ENCODE measurements at regions not wholly inside any gene's neighbourhood (a gene's known extent, or its start where the extent isn't known, plus 50 kb on each side); places are given as distances from the start of the nearest gene placed in this dataset.
"Not testable (repeated sequence)": the region's sequence is repeated elsewhere in the genome, so short reads cannot be mapped to it uniquely, and the experiment has no call there.

- no peak for DNase-seq
- no peaks in the 10 kb centered on the region for H3K4me1 ChIP-seq
- TF ChIP-seq POLR2A (IDR thresholded peaks at IDR 0.05), result no peak
- TF ChIP-seq CTCF (IDR thresholded peaks at IDR 0.05), result no peak
- no peak for TF ChIP-seq POLR2AphosphoS5 (IDR thresholded peaks at IDR 0.05)
- no peak for TF ChIP-seq EP300 (IDR thresholded peaks at IDR 0.05; ENCODE audit: low read depth)
- H3K27me3 ChIP-seq, result no peaks in the 10 kb centered on the region
- no peaks in the 10 kb centered on the region for H3K36me3 ChIP-seq
- H3K27ac ChIP-seq, result no peak overlapping the region
- in situ Hi-C loops (cut with MboI; ENCODE audit: low pct_ligation_motif_present in 1 of 4, low pct_unique_long_range_greater_than_20kb in 1 of 4, low sequenced_read_pairs in 3 of 4), result no loop called here
- no peak overlapping the region for H3K4me3 ChIP-seq
- intact Hi-C loops (cut with DNase I; ENCODE audit: low total_unique reads), result no loop called here
- WGBS, 2 donors (ENCODE audit: low coverage in 1 of 2), result 33 to 37% methylated on average over 1 of the region's 1 CpG
- H3K9me3 ChIP-seq, result no peaks in the 10 kb centered on the region
Observed at GRCh38 chr14:85074955-85075354, 455.0 kb upstream of the FLRT2 start.

- intact Hi-C loops (cut with DNase I; ENCODE audit: low total_unique reads), result no loop called here
- Histone ChIP-seq H3K27ac (no peak overlapping the region), H3K4me1 (no peaks in the 10 kb centered on the region), H3K4me3 (no peak overlapping the region), H3K27me3 (no peaks in the 10 kb centered on the region), H3K36me3 (no peaks in the 10 kb centered on the region), H3K9me3 (no peaks in the 10 kb centered on the region)
- WGBS, 2 donors (ENCODE audit: low coverage in 1 of 2), result 90% methylated on average over 1 of the region's 1 CpG
- TF ChIP-seq CTCF (IDR thresholded peaks at IDR 0.05) (no peak), POLR2A (IDR thresholded peaks at IDR 0.05) (no peak), EP300 (IDR thresholded peaks at IDR 0.05; ENCODE audit: low read depth) (no peak), POLR2AphosphoS5 (IDR thresholded peaks at IDR 0.05) (no peak)
- in situ Hi-C loops (cut with MboI; ENCODE audit: low pct_ligation_motif_present in 1 of 4, low pct_unique_long_range_greater_than_20kb in 1 of 4, low sequenced_read_pairs in 3 of 4), result no loop called here
- no peak for DNase-seq
Observed at GRCh38 chr14:85075694-85076476, 454.1 kb upstream of the FLRT2 start.

- H3K27me3 ChIP-seq; H3K36me3 ChIP-seq; DNase-seq; intact Hi-C loops (cut with DNase I; ENCODE audit: low total_unique reads); H3K4me3 ChIP-seq; H3K27ac ChIP-seq; H3K9me3 ChIP-seq; in situ Hi-C loops (cut with MboI; ENCODE audit: low pct_ligation_motif_present in 1 of 4, low pct_unique_long_range_greater_than_20kb in 1 of 4, low sequenced_read_pairs in 3 of 4); H3K4me1 ChIP-seq: not testable (repeated sequence)
Observed at GRCh38 chr14:85077716-85078115, 452.2 kb upstream of the FLRT2 start.

- no peaks in the 10 kb centered on the region for H3K4me1 ChIP-seq
- no peaks in the 10 kb centered on the region for H3K36me3 ChIP-seq
- H3K27ac ChIP-seq, result no peak overlapping the region
- intact Hi-C loops (cut with DNase I; ENCODE audit: low total_unique reads), result no loop called here
- DNase-seq, result no peak
- no peak overlapping the region for H3K4me3 ChIP-seq
- no peaks in the 10 kb centered on the region for H3K27me3 ChIP-seq
- TF ChIP-seq POLR2AphosphoS5 (IDR thresholded peaks at IDR 0.05) (no peak), CTCF (IDR thresholded peaks at IDR 0.05) (no peak), EP300 (IDR thresholded peaks at IDR 0.05; ENCODE audit: low read depth) (no peak), POLR2A (IDR thresholded peaks at IDR 0.05) (no peak)
- in situ Hi-C loops (cut with MboI; ENCODE audit: low pct_ligation_motif_present in 1 of 4, low pct_unique_long_range_greater_than_20kb in 1 of 4, low sequenced_read_pairs in 3 of 4), result no loop called here
- no peaks in the 10 kb centered on the region for H3K9me3 ChIP-seq
- 60 to 86% methylated on average over 1 to 6 of the region's 6 CpGs for WGBS, 2 donors (ENCODE audit: low coverage in 1 of 2)
Observed at GRCh38 chr14:85079842-85080730, 449.9 kb upstream of the FLRT2 start.

Data from transverse colon (tissue), 4 donors.